A549 (cell line): ENCODE measurements at regions not wholly inside any gene's neighbourhood (a gene's known extent, or its start where the extent isn't known, plus 50 kb on each side); places are given as distances from the start of the nearest gene placed in this dataset.

Source experiments
- CEBPB ChIP-seq, 2 experiments: fragments of >200 bp in 1 of 2; sonication (Bioruptor Twin) in 1 of 2; formaldehyde crosslinking in 1 of 2; IDR thresholded peaks; 2 replicates each; pipeline ENCODE4 v1.6.1; 2012 to 2016
- CHD2 ChIP-seq: fragments of 150-350 bp; IDR thresholded peaks from 2 replicates; pipeline ENCODE4 v1.6.1; 2014; ENCODE audit warnings: low read length; ENCODE audit not compliant: partially characterized antibody
- EP300 ChIP-seq, 2 experiments: fragments of >200 bp; sonication (Bioruptor Twin); formaldehyde crosslinking; IDR thresholded peaks; 2 replicates in 1 of 2; 3 replicates in 1 of 2; pipeline ENCODE4 v1.6.1; 2016 to 2017
- HDAC2 ChIP-seq: fragments of 200-600 bp; sonication (generic); IDR thresholded peaks from 2 replicates; pipeline ENCODE4 v1.6.1; 2016
- MAZ ChIP-seq: fragments of 150-350 bp; IDR thresholded peaks from 2 replicates; pipeline ENCODE4 v1.6.1; 2014; ENCODE audit warnings: antibody characterized with exemption, low read depth, low read length, borderline replicate concordance
- NFE2L2 ChIP-seq: fragments of 150-350 bp; conservative IDR thresholded peaks from 2 replicates; pipeline ENCODE4 v1.6.1; 2014; ENCODE audit warnings: low read length
- POLR2A ChIP-seq: IDR thresholded peaks from 2 replicates; pipeline ENCODE4 v1.6.1; 2012; ENCODE audit warnings: mild to moderate bottlenecking, low read length
- RAD21 ChIP-seq, 2 experiments: fragments of >200 bp in 1 of 2; sonication (Bioruptor Twin) in 1 of 2; formaldehyde crosslinking in 1 of 2; IDR thresholded peaks in 1 of 2; conservative IDR thresholded peaks in 1 of 2; 2 replicates in 1 of 2; 3 replicates in 1 of 2; pipeline ENCODE4 v1.6.1; 2012 to 2018; ENCODE audit warnings: inconsistent platforms in 1 of 2
- RCOR1 ChIP-seq: fragments of 150-350 bp; IDR thresholded peaks from 2 replicates; pipeline ENCODE4 v1.6.1; 2014; ENCODE audit warnings: antibody characterized with exemption, low read length, low read depth
- RFX5 ChIP-seq: fragments of 450-650 bp; IDR thresholded peaks from 2 replicates; pipeline ENCODE4 v1.7.1; 2014; ENCODE audit warnings: antibody characterized with exemption, mild to moderate bottlenecking, moderate library complexity
- SMC3 ChIP-seq: fragments of >200 bp; sonication (Bioruptor Twin); formaldehyde crosslinking; IDR thresholded peaks from 3 replicates; pipeline ENCODE4 v1.6.1; 2018; ENCODE audit warnings: inconsistent platforms
- TF ChIP-seq, protein P1 (sequence below): fragments of >200 bp; sonication (Bioruptor Twin); formaldehyde crosslinking; IDR thresholded peaks from 3 replicates; pipeline ENCODE4 v1.5.1; 2016
- TF ChIP-seq, protein P2 (sequence below): fragments of 450-650 bp; IDR thresholded peaks from 2 replicates; pipeline ENCODE4 v1.6.1; 2014; ENCODE audit warnings: antibody characterized with exemption
- TF ChIP-seq, protein P3 (sequence below): fragments of 200-600 bp; sonication (generic); IDR thresholded peaks from 2 replicates; pipeline ENCODE4 v1.6.1; 2016; ENCODE audit warnings: antibody characterized with exemption, mild to moderate bottlenecking, moderate library complexity

DNA sequence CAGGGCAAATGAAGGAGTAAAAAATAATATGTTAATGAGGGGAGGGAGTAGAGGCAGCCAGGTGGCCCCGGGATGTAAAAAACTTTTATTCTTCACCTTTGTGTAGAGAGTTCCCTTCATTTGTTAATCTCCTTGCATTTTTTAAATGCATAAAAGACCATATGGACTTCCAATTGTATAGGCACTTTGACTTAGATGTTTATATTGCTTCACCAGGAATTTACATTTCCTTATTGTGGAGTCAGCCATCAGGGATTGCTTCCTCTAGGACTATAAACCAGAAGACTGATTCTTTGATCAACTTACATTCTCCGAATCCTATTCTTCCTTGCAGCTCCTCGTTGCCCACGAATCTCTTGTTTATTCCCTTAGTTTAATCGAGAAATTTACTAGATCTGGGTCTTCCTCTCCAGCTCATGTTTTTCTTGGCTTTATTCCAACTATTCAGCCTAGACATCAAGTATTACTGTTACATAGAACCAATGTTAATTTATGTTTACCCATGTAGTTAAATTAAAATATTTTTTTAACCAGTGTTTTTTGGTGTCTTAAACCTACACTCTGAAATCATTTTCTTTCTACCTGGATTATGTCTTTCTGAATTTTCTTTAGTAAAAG, 1187.0 kb upstream of the SLC10A2 start:
- TF ChIP-seq, protein P1, sequence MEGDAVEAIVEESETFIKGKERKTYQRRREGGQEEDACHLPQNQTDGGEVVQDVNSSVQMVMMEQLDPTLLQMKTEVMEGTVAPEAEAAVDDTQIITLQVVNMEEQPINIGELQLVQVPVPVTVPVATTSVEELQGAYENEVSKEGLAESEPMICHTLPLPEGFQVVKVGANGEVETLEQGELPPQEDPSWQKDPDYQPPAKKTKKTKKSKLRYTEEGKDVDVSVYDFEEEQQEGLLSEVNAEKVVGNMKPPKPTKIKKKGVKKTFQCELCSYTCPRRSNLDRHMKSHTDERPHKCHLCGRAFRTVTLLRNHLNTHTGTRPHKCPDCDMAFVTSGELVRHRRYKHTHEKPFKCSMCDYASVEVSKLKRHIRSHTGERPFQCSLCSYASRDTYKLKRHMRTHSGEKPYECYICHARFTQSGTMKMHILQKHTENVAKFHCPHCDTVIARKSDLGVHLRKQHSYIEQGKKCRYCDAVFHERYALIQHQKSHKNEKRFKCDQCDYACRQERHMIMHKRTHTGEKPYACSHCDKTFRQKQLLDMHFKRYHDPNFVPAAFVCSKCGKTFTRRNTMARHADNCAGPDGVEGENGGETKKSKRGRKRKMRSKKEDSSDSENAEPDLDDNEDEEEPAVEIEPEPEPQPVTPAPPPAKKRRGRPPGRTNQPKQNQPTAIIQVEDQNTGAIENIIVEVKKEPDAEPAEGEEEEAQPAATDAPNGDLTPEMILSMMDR = no peak
- TF ChIP-seq RAD21 (conservative IDR thresholded peaks at IDR 0.05 in 1 of 2, IDR thresholded peaks at IDR 0.05 in 1 of 2) (no peak), NFE2L2 (no peak), RFX5 (no peak), CEBPB (IDR thresholded peaks at IDR 0.05) (no peak), CHD2 (no peak), POLR2A (no peak), EP300 (IDR thresholded peaks at IDR 0.05) (no peak), MAZ (no peak), SMC3 (no peak), HDAC2 (no peak), RCOR1 (no peak)
- TF ChIP-seq, protein P2, sequence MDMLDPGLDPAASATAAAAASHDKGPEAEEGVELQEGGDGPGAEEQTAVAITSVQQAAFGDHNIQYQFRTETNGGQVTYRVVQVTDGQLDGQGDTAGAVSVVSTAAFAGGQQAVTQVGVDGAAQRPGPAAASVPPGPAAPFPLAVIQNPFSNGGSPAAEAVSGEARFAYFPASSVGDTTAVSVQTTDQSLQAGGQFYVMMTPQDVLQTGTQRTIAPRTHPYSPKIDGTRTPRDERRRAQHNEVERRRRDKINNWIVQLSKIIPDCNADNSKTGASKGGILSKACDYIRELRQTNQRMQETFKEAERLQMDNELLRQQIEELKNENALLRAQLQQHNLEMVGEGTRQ = no peak
- TF ChIP-seq, protein P3, sequence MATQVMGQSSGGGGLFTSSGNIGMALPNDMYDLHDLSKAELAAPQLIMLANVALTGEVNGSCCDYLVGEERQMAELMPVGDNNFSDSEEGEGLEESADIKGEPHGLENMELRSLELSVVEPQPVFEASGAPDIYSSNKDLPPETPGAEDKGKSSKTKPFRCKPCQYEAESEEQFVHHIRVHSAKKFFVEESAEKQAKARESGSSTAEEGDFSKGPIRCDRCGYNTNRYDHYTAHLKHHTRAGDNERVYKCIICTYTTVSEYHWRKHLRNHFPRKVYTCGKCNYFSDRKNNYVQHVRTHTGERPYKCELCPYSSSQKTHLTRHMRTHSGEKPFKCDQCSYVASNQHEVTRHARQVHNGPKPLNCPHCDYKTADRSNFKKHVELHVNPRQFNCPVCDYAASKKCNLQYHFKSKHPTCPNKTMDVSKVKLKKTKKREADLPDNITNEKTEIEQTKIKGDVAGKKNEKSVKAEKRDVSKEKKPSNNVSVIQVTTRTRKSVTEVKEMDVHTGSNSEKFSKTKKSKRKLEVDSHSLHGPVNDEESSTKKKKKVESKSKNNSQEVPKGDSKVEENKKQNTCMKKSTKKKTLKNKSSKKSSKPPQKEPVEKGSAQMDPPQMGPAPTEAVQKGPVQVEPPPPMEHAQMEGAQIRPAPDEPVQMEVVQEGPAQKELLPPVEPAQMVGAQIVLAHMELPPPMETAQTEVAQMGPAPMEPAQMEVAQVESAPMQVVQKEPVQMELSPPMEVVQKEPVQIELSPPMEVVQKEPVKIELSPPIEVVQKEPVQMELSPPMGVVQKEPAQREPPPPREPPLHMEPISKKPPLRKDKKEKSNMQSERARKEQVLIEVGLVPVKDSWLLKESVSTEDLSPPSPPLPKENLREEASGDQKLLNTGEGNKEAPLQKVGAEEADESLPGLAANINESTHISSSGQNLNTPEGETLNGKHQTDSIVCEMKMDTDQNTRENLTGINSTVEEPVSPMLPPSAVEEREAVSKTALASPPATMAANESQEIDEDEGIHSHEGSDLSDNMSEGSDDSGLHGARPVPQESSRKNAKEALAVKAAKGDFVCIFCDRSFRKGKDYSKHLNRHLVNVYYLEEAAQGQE = no peak
